GM10266 (cell line): ENCODE measurements at regions not wholly inside any gene's neighbourhood (a gene's known extent, or its start where the extent isn't known, plus 50 kb on each side); places are given as distances from the start of the nearest gene placed in this dataset.

Experiments used
- DNase-seq: peaks from one replicate; pipeline ENCODE4 v3.0.0; 2012; ENCODE audit errors: extremely low spot score
- TF ChIP-seq, protein P1 (sequence below): IDR thresholded peaks from 2 replicates; pipeline ENCODE4 v1.5.1; 2012; ENCODE audit warnings: mild to moderate bottlenecking, low read depth; ENCODE audit not compliant: control insufficient read depth, insufficient read depth; ENCODE audit errors: missing control alignments

DNA sequence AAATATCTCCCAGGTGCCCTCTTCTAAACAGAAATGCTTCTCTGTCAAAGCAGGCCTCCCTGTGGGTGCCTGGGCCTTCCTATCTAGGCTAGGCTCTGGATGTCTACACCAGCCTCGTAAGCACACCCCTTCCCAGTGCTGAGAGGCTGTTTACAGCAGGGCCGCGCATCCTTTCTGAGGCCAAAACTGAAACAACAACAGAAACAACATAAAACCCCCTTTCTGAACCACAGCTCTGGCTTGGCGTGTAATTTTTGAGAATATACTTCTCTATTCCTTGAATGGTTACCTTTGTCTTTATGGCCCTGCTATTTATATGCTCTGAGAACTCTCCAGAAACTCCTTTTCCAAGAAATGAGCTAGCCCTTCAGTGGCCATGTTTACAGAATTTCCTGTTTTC is 118.4 kb downstream of the BCL2L11 start:
- TF ChIP-seq, protein P1, sequence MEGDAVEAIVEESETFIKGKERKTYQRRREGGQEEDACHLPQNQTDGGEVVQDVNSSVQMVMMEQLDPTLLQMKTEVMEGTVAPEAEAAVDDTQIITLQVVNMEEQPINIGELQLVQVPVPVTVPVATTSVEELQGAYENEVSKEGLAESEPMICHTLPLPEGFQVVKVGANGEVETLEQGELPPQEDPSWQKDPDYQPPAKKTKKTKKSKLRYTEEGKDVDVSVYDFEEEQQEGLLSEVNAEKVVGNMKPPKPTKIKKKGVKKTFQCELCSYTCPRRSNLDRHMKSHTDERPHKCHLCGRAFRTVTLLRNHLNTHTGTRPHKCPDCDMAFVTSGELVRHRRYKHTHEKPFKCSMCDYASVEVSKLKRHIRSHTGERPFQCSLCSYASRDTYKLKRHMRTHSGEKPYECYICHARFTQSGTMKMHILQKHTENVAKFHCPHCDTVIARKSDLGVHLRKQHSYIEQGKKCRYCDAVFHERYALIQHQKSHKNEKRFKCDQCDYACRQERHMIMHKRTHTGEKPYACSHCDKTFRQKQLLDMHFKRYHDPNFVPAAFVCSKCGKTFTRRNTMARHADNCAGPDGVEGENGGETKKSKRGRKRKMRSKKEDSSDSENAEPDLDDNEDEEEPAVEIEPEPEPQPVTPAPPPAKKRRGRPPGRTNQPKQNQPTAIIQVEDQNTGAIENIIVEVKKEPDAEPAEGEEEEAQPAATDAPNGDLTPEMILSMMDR = no peak
- peak; percentile 35 for DNase-seq

DNA sequence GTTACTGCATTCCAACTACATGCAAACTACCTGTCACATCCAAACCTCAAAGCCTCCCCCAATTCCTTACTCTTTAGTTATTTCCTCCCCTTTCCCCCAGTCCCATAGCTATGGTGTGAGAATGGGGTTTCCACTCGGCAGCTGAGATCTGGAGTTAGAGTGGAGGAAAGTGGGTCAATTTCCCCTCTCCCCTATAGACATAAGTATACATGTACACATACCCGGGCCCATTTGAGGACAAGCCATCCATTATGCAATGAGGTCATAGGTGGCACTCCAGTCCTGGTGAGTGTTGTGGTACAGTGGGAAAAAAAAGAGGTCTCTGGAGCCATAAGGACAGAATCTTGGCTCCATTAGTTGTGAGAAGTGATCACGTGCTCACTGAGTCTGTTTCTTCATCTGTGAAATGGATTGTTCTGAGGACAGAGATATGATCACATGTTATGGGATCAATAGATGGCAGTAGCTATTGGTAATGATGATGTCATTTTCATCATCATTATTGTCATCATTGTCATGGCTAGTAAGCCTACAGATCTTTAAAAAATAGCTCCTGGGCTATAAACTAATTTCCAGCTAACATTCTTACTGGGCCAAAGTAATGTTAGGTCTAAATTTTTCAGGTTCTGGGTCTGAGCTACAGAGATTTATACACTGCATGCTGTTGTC is 119.0 kb downstream of the BCL2L11 start:
- TF ChIP-seq, protein P1 = no peak
- no peak for DNase-seq

DNA sequence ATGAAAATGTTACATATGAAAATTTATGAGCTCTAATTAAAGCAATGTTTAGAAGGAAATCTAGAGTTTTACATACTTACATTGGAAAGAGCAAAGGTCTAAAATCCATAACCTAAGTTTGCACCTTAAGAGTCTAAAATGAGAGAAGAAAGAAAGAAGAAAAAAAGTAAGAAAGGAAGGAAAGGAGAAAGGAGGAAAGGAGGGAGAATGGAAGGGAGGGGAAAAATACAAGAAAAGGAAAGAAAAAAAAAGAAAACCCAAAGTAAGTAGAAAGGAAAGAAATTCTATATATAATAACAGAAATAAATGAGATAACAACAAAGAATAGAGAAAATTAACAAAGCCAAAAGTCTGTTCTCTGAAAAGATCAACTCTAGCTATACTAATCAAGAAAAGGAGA is 122.6 kb downstream of the BCL2L11 start:
- TF ChIP-seq, protein P1 = no peak
- no peak for DNase-seq

DNA sequence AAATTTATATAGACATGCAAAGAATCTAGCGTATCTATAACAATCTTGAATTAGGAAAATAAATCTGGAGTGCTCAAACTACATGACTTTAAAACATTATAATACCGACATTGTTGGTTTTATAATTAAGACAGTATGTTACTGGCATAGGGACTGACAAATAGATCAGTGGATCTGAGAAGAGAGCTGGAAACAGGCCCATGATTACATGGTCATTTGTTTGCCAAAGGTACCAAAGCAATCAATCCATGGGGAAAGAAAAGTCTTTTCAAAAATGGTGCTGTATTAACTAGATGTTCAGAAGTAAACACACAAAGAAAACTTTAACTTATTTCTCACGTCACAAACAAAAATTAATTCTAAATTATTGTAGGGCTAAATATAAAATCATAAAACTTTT is 124.2 kb downstream of the BCL2L11 start:
- TF ChIP-seq, protein P1 = no peak
- no peak for DNase-seq

DNA sequence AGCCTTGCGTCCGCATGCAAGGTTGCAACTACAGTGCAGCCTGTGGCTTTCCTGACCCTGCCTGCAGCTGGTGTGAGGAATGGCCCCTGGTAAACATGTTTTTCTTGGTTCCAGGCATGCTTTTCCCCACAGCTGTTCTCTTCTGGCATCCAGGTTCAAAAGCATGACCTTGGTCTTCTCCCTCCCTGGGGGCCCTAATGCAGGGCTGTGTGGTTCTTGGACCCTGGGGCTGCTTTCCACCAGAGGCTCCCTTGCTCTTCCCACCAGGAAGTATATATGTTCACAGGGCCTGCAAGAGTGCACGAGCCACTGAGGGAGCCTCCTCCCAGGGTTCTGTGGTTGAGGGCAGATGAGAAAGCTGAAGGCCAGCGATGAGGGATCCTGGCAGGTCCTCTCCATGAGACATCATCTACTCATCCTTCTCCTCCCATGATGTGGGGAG is 125.9 kb downstream of the BCL2L11 start:
- TF ChIP-seq, protein P1 = no peak
- DNase-seq = no peak

DNA sequence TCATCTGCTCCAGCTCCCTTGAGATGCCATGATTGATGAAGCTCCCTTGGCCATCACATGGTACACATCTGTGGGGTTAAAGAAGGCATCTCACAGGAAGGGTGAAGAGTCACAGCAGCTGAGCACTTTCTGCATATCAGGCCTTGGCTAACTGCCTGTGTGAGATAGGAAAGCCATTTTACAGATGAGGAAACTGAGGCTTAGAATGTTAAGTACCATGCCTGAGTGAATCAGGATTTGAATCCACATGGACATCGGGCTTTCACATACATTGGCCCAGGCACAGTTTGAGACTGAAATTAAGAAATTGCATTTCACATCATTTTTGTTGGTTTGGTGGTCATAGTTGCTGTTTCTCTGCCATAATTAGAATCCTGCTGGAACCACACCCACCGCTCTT is 126.8 kb downstream of the BCL2L11 start:
- TF ChIP-seq, protein P1 = no peak
- no peak for DNase-seq

DNA sequence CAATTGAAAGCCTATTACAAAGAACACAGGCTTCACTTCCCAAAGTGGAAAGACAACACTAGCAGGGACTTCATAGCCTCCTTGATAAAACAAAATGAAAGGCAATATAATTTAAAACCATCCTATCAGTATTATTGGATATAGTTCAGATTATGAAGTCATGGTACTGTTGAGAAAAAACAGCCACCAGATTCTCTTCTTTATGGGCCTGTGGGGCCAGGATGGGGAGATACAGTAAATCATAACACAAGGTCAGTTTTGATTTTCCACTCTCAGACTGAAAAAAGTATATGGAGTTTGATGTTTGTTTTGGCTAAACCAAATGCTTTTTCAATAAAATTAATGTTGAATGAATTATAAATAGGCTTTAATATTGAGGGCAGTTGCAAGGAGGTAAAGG is 129.1 kb downstream of the BCL2L11 start:
- DNase-seq = no peak
- TF ChIP-seq, protein P1 = no peak
